WTC11 (cell line): ENCODE measurements at regions not wholly inside any gene's neighbourhood (a gene's known extent, or its start where the extent isn't known, plus 50 kb on each side); places are given as distances from the start of the nearest gene placed in this dataset.

Experiments used
- ATAC-seq: fragments of 200-7000 bp; cut with Tn5 transposase; 2 replicates; pipeline ENCODE4 v1.10.0; 2021; ENCODE audit warnings: mild to moderate bottlenecking, moderate library complexity
- CTCF ChIA-PET: fragments of 300-600 bp; sonication (Branson Sonifier 250); formaldehyde crosslinking; loops from one replicate; lab custom pipeline; 2021; ENCODE audit warnings: antibody characterized with exemption; lab: Charles Lee
- POLR2A ChIA-PET: fragments of 350-600 bp; sonication (Branson Sonifier 250); formaldehyde crosslinking; loops from one replicate; lab custom pipeline; 2021; ENCODE audit warnings: antibody characterized with exemption; lab: Charles Lee
- DNase-seq: peaks from one replicate; pipeline ENCODE4 v3.0.0; 2021; ENCODE audit warnings: low spot score
- H3K27ac Mint-ChIP-seq: 2 replicates; pipeline ENCODE4 v1.8.0; 2021; ENCODE audit warnings: mixed read lengths
- H3K27me3 Mint-ChIP-seq: 2 replicates; pipeline ENCODE4 v1.8.0; 2021; ENCODE audit warnings: low read depth, mild to moderate bottlenecking, moderate library complexity, mixed read lengths
- H3K36me3 Mint-ChIP-seq: 2 replicates; pipeline ENCODE4 v1.8.0; 2021; ENCODE audit warnings: mixed read lengths
- H3K4me1 Mint-ChIP-seq: 2 replicates; pipeline ENCODE4 v1.8.0; 2022; ENCODE audit warnings: mixed read lengths
- H3K4me3 Mint-ChIP-seq: 2 replicates; pipeline ENCODE4 v1.8.0; 2021; ENCODE audit warnings: mild to moderate bottlenecking, moderate library complexity, mixed read lengths
- H3K9me3 Mint-ChIP-seq: 2 replicates; pipeline ENCODE4 v1.8.0; 2021; ENCODE audit warnings: mixed read lengths
- CBFB ChIP-seq: sonication (generic); formaldehyde crosslinking; IDR thresholded peaks from 2 replicates; pipeline ENCODE4 v1.8.1; 2022; ENCODE audit warnings: mild to moderate bottlenecking, low read depth, missing genetic modification reagents
- CREB1 ChIP-seq: sonication (generic); formaldehyde crosslinking; IDR thresholded peaks from 2 replicates; pipeline ENCODE4 v1.8.0; 2023; ENCODE audit warnings: mild to moderate bottlenecking, missing genetic modification reagents
- IRF2 ChIP-seq: sonication (generic); formaldehyde crosslinking; IDR thresholded peaks from 2 replicates; pipeline ENCODE4 v1.8.0; 2022; ENCODE audit warnings: low read depth, missing genetic modification reagents, borderline replicate concordance
- NFE2L1 ChIP-seq: sonication (generic); formaldehyde crosslinking; IDR thresholded peaks from 2 replicates; pipeline ENCODE4 v1.8.1; 2023; ENCODE audit warnings: missing genetic modification reagents
- NR3C1 ChIP-seq: sonication (generic); formaldehyde crosslinking; conservative IDR thresholded peaks from 2 replicates; pipeline ENCODE4 v1.8.1; 2023; ENCODE audit warnings: low read depth, mild to moderate bottlenecking, missing genetic modification reagents
- OVOL2 ChIP-seq: fragments of 250-450 bp; sonication (Bioruptor Pico); IDR thresholded peaks from 2 replicates; pipeline ENCODE4 v1.9.0; 2021; ENCODE audit warnings: mild to moderate bottlenecking, borderline replicate concordance
- SP1 ChIP-seq: sonication (generic); formaldehyde crosslinking; conservative IDR thresholded peaks from 2 replicates; pipeline ENCODE4 v1.8.1; 2022; ENCODE audit warnings: missing genetic modification reagents
- TCF7 ChIP-seq: sonication (generic); formaldehyde crosslinking; IDR thresholded peaks from 2 replicates; pipeline ENCODE4 v1.8.0; 2022; ENCODE audit warnings: mild to moderate bottlenecking, low read depth, missing genetic modification reagents, moderate library complexity
- TEAD1 ChIP-seq: sonication (generic); formaldehyde crosslinking; IDR thresholded peaks from 2 replicates; pipeline ENCODE4 v1.8.0; 2022; ENCODE audit warnings: mild to moderate bottlenecking, missing genetic modification reagents
- ZNF138 ChIP-seq: sonication (generic); formaldehyde crosslinking; conservative IDR thresholded peaks from 2 replicates; pipeline ENCODE4 v1.8.1; 2022; ENCODE audit warnings: mild to moderate bottlenecking, moderate library complexity, missing genetic modification reagents
- ZNF219 ChIP-seq: sonication (generic); formaldehyde crosslinking; IDR thresholded peaks from 2 replicates; pipeline ENCODE4 v1.8.0; 2023; ENCODE audit warnings: missing genetic modification reagents, mild to moderate bottlenecking, borderline replicate concordance
- ZNF396 ChIP-seq: fragments of 250-450 bp; sonication (Bioruptor Pico); IDR thresholded peaks from 2 replicates; pipeline ENCODE4 v1.8.0; 2021; ENCODE audit warnings: mild to moderate bottlenecking, moderate library complexity, borderline replicate concordance
- TF ChIP-seq, protein P1 (sequence below): fragments of 250-450 bp; sonication (Bioruptor Pico); IDR thresholded peaks from 2 replicates; pipeline ENCODE4 v1.9.0; 2021; ENCODE audit warnings: mild to moderate bottlenecking
- TF ChIP-seq, protein P2 (sequence below): sonication (generic); formaldehyde crosslinking; IDR thresholded peaks from 2 replicates; pipeline ENCODE4 v1.8.0; 2022; ENCODE audit warnings: mild to moderate bottlenecking, missing genetic modification reagents
- TF ChIP-seq, protein P3 (sequence below): sonication (generic); formaldehyde crosslinking; IDR thresholded peaks from 2 replicates; pipeline ENCODE4 v1.8.1; 2023; ENCODE audit warnings: mild to moderate bottlenecking, moderate library complexity, missing genetic modification reagents
- TF ChIP-seq, protein P4 (sequence below): sonication (generic); formaldehyde crosslinking; IDR thresholded peaks from 2 replicates; pipeline ENCODE4 v1.8.0; 2022; ENCODE audit warnings: mild to moderate bottlenecking, missing genetic modification reagents
- TF ChIP-seq, protein P5 (sequence below): sonication (generic); formaldehyde crosslinking; IDR thresholded peaks from 2 replicates; pipeline ENCODE4 v1.8.0; 2023; ENCODE audit warnings: missing genetic modification reagents
- TF ChIP-seq, protein P6 (sequence below): sonication (generic); formaldehyde crosslinking; IDR thresholded peaks from 2 replicates; pipeline ENCODE4 v1.8.1; 2023; ENCODE audit warnings: mild to moderate bottlenecking, missing genetic modification reagents
- TF ChIP-seq, protein P7 (sequence below): fragments of 250-450 bp; sonication (Bioruptor Pico); IDR thresholded peaks from 2 replicates; pipeline ENCODE4 v1.8.0; 2021; ENCODE audit warnings: mild to moderate bottlenecking
- TF ChIP-seq, protein P8 (sequence below): sonication (generic); formaldehyde crosslinking; IDR thresholded peaks from 2 replicates; pipeline ENCODE4 v1.8.1; 2023; ENCODE audit warnings: mild to moderate bottlenecking, missing genetic modification reagents
- TF ChIP-seq, protein P9 (sequence below): fragments of 250-450 bp; sonication (Bioruptor Pico); IDR thresholded peaks from 2 replicates; pipeline ENCODE4 v1.9.0; 2021; ENCODE audit warnings: moderate library complexity, mild to moderate bottlenecking, inconsistent platforms, borderline replicate concordance
- TF ChIP-seq, protein P10 (sequence below): sonication (generic); formaldehyde crosslinking; IDR thresholded peaks from 2 replicates; pipeline ENCODE4 v1.8.0; 2022; ENCODE audit warnings: mild to moderate bottlenecking, missing genetic modification reagents

DNA sequence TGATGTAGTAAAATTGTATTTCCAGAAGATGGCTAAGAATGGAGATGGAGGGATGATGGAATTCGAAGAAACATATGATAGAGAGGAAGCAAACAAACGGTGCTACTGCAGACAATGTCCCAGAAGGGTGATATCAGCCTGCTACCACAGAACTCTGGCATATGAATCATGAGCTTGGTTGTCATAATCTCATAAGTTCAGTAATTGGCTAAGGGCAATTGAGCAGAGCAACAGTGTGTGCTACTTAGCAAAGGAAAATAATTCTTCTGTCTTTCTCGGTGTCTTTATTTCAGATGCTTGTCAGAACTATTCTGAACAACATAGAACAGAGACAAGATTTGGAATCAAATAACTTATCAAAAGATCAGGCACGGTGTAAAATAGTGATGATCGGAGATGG is 407.3 kb downstream of the GBE1 start (continued):
- TF ChIP-seq, protein P1, sequence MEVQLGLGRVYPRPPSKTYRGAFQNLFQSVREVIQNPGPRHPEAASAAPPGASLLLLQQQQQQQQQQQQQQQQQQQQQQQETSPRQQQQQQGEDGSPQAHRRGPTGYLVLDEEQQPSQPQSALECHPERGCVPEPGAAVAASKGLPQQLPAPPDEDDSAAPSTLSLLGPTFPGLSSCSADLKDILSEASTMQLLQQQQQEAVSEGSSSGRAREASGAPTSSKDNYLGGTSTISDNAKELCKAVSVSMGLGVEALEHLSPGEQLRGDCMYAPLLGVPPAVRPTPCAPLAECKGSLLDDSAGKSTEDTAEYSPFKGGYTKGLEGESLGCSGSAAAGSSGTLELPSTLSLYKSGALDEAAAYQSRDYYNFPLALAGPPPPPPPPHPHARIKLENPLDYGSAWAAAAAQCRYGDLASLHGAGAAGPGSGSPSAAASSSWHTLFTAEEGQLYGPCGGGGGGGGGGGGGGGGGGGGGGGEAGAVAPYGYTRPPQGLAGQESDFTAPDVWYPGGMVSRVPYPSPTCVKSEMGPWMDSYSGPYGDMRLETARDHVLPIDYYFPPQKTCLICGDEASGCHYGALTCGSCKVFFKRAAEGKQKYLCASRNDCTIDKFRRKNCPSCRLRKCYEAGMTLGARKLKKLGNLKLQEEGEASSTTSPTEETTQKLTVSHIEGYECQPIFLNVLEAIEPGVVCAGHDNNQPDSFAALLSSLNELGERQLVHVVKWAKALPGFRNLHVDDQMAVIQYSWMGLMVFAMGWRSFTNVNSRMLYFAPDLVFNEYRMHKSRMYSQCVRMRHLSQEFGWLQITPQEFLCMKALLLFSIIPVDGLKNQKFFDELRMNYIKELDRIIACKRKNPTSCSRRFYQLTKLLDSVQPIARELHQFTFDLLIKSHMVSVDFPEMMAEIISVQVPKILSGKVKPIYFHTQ = no peak
- TF ChIP-seq CBFB (no peak), SP1 (CRISPR knock-in tag) (no peak), NR3C1 (CRISPR knock-in tag) (no peak), TEAD1 (CRISPR knock-in tag) (no peak), CREB1 (CRISPR knock-in tag) (no peak), NFE2L1 (CRISPR knock-in tag) (no peak)
- TF ChIP-seq, protein P2, sequence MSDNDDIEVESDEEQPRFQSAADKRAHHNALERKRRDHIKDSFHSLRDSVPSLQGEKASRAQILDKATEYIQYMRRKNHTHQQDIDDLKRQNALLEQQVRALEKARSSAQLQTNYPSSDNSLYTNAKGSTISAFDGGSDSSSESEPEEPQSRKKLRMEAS (CRISPR knock-in tag) = no peak
- TF ChIP-seq, protein P3, sequence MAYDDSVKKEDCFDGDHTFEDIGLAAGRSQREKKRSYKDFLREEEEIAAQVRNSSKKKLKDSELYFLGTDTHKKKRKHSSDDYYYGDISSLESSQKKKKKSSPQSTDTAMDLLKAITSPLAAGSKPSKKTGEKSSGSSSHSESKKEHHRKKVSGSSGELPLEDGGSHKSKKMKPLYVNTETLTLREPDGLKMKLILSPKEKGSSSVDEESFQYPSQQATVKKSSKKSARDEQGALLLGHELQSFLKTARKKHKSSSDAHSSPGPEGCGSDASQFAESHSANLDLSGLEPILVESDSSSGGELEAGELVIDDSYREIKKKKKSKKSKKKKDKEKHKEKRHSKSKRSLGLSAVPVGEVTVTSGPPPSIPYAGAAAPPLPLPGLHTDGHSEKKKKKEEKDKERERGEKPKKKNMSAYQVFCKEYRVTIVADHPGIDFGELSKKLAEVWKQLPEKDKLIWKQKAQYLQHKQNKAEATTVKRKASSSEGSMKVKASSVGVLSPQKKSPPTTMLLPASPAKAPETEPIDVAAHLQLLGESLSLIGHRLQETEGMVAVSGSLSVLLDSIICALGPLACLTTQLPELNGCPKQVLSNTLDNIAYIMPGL = no peak
- TF ChIP-seq, protein P4, sequence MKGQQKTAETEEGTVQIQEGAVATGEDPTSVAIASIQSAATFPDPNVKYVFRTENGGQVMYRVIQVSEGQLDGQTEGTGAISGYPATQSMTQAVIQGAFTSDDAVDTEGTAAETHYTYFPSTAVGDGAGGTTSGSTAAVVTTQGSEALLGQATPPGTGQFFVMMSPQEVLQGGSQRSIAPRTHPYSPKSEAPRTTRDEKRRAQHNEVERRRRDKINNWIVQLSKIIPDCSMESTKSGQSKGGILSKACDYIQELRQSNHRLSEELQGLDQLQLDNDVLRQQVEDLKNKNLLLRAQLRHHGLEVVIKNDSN (CRISPR knock-in tag) = no peak
- TF ChIP-seq, protein P5, sequence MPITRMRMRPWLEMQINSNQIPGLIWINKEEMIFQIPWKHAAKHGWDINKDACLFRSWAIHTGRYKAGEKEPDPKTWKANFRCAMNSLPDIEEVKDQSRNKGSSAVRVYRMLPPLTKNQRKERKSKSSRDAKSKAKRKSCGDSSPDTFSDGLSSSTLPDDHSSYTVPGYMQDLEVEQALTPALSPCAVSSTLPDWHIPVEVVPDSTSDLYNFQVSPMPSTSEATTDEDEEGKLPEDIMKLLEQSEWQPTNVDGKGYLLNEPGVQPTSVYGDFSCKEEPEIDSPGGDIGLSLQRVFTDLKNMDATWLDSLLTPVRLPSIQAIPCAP = no peak
- TF ChIP-seq, protein P6, sequence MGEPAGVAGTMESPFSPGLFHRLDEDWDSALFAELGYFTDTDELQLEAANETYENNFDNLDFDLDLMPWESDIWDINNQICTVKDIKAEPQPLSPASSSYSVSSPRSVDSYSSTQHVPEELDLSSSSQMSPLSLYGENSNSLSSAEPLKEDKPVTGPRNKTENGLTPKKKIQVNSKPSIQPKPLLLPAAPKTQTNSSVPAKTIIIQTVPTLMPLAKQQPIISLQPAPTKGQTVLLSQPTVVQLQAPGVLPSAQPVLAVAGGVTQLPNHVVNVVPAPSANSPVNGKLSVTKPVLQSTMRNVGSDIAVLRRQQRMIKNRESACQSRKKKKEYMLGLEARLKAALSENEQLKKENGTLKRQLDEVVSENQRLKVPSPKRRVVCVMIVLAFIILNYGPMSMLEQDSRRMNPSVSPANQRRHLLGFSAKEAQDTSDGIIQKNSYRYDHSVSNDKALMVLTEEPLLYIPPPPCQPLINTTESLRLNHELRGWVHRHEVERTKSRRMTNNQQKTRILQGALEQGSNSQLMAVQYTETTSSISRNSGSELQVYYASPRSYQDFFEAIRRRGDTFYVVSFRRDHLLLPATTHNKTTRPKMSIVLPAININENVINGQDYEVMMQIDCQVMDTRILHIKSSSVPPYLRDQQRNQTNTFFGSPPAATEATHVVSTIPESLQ (CRISPR knock-in tag) = no peak
- TF ChIP-seq, protein P7, sequence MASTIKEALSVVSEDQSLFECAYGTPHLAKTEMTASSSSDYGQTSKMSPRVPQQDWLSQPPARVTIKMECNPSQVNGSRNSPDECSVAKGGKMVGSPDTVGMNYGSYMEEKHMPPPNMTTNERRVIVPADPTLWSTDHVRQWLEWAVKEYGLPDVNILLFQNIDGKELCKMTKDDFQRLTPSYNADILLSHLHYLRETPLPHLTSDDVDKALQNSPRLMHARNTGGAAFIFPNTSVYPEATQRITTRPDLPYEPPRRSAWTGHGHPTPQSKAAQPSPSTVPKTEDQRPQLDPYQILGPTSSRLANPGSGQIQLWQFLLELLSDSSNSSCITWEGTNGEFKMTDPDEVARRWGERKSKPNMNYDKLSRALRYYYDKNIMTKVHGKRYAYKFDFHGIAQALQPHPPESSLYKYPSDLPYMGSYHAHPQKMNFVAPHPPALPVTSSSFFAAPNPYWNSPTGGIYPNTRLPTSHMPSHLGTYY (CRISPR knock-in tag) = no peak
- TF ChIP-seq, protein P8, sequence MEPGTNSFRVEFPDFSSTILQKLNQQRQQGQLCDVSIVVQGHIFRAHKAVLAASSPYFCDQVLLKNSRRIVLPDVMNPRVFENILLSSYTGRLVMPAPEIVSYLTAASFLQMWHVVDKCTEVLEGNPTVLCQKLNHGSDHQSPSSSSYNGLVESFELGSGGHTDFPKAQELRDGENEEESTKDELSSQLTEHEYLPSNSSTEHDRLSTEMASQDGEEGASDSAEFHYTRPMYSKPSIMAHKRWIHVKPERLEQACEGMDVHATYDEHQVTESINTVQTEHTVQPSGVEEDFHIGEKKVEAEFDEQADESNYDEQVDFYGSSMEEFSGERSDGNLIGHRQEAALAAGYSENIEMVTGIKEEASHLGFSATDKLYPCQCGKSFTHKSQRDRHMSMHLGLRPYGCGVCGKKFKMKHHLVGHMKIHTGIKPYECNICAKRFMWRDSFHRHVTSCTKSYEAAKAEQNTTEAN = no peak
- TF ChIP-seq, protein P9, sequence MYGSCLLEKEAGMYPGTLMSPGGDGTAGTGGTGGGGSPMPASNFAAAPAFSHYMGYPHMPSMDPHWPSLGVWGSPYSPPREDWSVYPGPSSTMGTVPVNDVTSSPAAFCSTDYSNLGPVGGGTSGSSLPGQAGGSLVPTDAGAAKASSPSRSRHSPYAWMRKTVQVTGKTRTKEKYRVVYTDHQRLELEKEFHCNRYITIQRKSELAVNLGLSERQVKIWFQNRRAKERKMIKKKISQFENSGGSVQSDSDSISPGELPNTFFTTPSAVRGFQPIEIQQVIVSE = no peak

DNA sequence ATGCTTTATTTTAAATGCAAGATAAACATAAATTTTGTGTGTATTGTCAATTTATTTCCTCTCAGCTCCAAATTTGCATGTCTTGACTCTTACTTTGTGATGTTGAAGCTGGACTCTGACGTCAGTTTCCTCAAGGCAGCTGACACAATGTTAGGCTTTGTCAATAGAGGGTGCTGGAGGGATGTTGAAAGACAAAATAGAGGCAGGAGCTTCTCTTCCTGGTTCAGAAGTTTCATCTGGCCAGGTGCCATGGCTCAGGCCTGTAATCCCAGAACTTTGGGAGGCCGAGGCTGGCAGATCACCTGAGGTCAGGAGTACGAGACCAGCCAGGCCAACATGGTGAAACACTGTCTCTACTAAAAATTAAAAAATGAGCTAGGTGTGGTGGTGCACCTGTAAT is 408.6 kb downstream of the GBE1 start:
- H3K27ac Mint-ChIP-seq = no peak overlapping the region
- peaks cover 8% of the 10 kb centered on the region for H3K36me3 Mint-ChIP-seq
- ChIA-PET CTCF (interaction anchor here (0.6 to 1.5 kb wide), 12 partner anchors 10 to 409 kb away, joined by 3 to 10 read pairs (median 4); no protein-coding TSS in a partner anchor), POLR2A (interaction anchor here (0.7 kb wide), 1 partner anchor 518 kb away, joined by 3 read pairs; no protein-coding TSS in a partner anchor)
- H3K4me3 Mint-ChIP-seq = no peak overlapping the region
- H3K9me3 Mint-ChIP-seq = peaks cover 9% of the 10 kb centered on the region
- DNase-seq = no peak
- no peaks in the 10 kb centered on the region for H3K4me1 Mint-ChIP-seq
- peak; percentile 90 for ATAC-seq
- no peaks in the 10 kb centered on the region for H3K27me3 Mint-ChIP-seq
- TF ChIP-seq ZNF396 (CRISPR knock-in tag) (no peak), IRF2 (CRISPR knock-in tag) (no peak), ZNF138 (CRISPR knock-in tag) (no peak), TCF7 (CRISPR knock-in tag) (no peak), ZNF219 (CRISPR knock-in tag) (no peak), OVOL2 (CRISPR knock-in tag) (no peak)
- TF ChIP-seq, protein P6 (CRISPR knock-in tag) = no peak
- TF ChIP-seq, protein P10, sequence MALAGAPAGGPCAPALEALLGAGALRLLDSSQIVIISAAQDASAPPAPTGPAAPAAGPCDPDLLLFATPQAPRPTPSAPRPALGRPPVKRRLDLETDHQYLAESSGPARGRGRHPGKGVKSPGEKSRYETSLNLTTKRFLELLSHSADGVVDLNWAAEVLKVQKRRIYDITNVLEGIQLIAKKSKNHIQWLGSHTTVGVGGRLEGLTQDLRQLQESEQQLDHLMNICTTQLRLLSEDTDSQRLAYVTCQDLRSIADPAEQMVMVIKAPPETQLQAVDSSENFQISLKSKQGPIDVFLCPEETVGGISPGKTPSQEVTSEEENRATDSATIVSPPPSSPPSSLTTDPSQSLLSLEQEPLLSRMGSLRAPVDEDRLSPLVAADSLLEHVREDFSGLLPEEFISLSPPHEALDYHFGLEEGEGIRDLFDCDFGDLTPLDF (CRISPR knock-in tag) = no peak
